GM20431 (cell line): ENCODE measurements at regions not wholly inside any gene's neighbourhood (a gene's known extent, or its start where the extent isn't known, plus 50 kb on each side); places are given as distances from the start of the nearest gene placed in this dataset.
"Not testable (repeated sequence)": the region's sequence is repeated elsewhere in the genome, so short reads cannot be mapped to it uniquely, and the experiment has no call there.

Experiments used
- in situ Hi-C: fragments of 300-500 bp; cut with MseI, MboI; formaldehyde crosslinking; loops from one replicate; pipeline ENCODE4 v1.15.0; 2020; ENCODE audit warnings: low sequenced_read_pairs; ENCODE audit not compliant: unreplicated experiment

GRCh38 chr3:88985491-88985890 is 121.9 kb upstream of the EPHA3 start:
- in situ Hi-C loops, result no loop called here

GRCh38 chr3:88986834-88987233 is 120.6 kb upstream of the EPHA3 start:
- in situ Hi-C loops, result no loop called here

DNA sequence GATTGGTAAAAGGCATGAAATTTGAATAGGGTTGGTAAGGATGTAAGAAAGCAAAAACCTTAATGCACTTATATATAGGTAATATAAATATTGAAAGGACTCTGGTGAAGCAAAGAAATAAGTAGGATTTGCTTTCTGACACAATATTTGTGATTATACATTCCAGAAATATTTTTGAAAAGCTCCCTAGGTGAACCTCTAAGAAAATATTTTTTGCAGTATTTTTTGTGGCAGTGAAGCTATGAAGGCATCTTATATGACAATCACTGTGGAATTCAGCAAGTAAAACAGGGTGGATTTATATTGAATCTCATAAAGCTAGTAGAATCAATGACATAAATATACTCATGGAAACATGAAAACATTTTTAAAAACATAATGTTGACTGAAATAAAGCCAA is 119.6 kb upstream of the EPHA3 start:
- in situ Hi-C loops, result no loop called here

- in situ Hi-C loops, result no loop called here
Observed at GRCh38 chr3:88988906-88989305, 118.5 kb upstream of the EPHA3 start.

GRCh38 chr3:88991496-88991895 is 115.9 kb upstream of the EPHA3 start:
- in situ Hi-C loops, result no loop called here

DNA sequence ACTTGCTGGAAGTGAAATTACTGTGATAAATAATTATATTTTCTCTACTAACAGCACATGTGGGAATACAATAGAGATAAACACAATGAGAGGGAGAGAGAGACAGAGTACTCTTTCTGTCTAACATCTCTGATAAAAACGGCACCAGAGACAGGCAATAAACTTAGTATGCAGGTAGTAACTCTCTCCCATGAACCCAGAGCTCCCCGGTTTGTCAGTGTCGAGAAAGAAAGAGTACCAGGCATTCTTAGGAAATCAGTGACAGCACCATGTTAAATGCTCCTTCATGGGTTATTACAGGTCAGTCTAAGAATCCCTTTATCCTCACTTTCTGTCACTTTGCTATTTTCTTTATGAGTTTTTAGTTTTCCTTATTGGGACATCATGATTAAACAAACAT is 110.7 kb upstream of the EPHA3 start:
- in situ Hi-C loops, result no loop called here

GRCh38 chr3:88997260-88997659 is 110.2 kb upstream of the EPHA3 start:
- in situ Hi-C loops, result no loop called here

DNA sequence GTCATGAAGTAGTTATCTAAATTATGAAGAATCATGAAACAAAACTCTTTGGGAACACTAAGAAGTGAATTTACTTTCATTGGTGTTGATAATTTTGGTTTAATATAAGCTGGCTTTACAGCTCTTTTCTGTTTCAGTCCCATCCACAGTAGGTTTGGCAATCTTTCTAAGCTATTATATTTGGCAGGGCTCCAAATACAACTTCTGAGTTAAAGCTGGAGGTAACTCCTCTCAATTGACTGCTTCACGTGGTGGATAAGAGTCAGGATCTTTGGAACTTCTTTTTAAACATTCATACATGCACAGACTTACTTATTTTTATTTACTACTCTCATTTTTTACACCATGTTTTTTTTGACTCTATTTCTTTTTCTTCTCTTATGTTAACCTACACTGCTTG is 106.5 kb upstream of the EPHA3 start:
- in situ Hi-C loops, result no loop called here

DNA sequence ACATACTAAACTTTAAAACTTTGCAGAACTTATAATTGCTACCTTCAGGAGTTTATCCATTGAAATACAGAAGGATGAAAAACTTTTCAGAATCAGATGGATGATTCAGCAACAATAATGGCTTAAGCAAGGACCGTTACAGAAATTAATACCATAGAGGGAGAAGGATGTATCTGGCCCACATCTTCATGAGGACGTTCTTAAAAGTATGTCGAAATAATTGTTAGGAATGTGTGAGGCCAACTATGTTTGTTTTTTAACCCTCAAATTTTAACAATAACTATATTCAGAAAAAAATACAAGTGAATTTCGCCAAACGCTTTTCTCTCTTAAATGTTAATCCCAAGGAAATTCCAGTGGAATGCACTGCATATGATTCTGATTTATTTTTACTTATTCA is 105.2 kb upstream of the EPHA3 start:
- in situ Hi-C loops, result no loop called here

DNA sequence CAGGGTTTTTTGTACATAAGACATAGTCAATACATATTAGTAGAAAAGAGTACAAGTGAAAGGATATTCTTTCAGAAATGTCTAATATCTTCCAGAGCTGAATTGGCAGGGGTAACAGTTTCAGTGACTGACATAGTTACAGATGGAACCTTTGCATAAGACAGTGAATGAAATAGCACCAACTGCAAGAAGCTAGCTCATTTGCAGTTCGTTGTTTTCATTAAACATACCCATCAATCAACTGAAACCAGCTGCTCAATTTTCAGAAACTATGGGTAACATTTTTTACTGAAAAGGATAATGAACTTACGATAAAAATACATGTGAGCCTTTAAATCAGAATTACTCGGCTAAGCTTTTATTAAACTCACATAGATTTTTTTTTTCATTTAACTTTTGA is 93.9 kb upstream of the EPHA3 start:
- in situ Hi-C loops, result no loop called here

GRCh38 chr3:89017531-89017930 is 89.9 kb upstream of the EPHA3 start:
- in situ Hi-C loops, result no loop called here

DNA sequence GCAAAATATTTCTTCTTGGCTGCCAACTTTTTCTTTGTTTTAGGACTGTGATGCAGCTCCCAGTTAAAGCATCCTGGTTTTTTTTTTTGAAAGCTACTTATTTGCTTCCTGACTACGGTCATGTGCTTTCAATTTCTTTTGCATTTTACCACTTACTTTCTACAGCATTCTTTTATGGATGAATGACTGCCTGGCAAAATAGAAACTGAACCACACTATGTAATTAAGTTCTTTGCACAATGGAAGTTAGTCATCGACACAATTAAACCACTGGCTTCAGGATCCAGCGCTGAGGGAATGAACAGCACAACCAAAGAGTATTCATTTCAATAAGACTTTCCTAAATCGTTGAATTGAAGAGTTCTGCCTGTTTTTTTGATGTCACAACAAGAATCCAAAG is 82.2 kb upstream of the EPHA3 start:
- in situ Hi-C loops, result no loop called here

DNA sequence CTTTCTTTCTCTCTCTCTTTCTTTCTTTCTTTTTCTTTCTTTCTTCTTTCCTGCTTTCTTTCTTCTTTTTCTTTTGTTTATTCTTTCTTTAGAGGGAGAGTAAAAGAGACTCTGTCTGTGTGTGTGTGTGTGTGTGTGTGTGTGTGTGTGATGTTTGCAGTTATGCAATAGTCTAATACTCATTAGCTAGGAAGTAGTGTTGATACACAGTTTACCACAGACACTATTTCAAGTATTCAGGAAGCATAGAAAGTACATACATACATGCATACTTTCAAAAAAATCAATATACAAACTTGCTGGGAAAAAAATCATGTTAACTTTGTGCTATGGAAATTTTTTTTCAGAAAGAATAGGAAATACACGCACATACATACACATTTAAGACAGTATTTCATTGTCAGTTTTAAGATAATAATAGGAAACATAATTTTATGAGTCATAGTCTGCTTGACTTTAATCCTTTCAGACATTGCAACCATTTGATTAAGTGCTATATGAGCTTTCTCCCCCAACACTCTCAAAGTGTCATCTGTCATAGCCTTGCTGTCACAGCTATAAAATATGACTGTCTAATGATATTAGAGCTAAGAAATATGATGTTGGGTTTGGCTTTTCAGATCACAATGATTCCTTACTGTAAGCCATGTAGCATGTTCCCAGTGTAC is 74.9 kb upstream of the EPHA3 start:
- in situ Hi-C loops, result no loop called here

DNA sequence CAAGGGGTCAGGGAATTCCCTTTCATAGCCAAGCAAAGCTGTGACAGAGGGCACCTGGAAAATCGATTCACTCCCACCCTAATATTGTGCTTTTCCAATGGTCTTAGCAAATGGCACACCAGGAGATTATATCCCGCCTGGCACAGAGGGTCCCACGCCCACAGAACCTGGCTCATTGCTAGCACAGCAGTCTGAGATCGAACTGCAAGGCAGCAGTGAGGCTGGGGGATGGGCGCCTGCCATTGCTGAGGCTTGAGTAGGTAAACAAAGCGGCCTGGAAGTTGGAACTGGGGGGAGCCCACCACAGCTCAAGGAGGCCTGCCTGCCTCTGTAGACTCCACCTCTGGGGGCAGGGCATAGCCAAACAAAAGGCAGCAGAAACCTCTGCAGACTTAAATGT is 72.7 kb upstream of the EPHA3 start:
- in situ Hi-C loops, result not testable (repeated sequence)

DNA sequence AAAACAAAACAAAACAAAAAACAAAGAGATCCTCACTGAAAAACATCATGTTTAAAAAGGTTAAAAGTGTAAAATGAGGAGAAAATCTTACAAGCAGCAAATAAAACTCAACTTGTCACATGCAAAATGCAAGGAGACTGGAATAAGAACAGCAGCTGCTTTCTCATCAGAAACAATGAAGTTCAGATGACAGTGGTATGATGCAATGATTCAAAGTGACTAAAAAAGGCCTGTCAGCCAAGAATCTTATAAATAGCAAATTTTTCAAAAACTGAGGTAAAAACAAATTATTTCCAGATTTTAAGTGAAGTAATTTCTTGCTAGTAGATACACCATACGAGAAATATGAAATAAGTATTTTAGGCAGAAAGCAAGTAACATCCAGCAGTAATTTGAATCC is 68.6 kb upstream of the EPHA3 start:
- in situ Hi-C loops, result no loop called here

DNA sequence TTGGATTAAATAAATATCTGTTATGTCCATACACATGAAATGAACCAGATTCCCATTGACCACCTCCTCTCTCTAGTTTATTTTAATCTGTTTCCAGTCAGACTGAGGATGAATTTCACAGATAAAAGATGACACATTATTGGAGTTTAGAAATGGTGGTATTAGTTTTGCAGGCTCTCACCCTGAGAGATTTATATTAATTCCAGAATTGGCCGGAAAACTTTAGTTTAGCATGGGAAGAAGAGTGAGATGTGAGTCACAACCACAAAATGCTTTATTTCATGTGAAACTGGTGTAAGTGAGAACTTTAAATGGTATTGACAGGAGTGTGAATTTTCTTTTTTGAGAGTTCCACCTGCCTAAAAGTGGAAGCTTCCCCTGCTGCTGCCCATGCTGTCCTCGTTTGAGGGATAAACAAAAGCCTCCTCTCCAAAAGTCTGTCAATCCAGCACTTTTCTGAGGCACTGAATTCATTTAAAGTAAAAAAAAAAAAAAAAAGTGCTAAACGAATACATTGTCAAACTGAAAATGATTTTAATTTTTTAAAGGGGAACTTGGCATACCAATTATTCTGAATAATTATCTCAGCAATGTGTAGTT is 65.1 kb upstream of the EPHA3 start:
- in situ Hi-C loops, result no loop called here

- in situ Hi-C loops, result no loop called here
Observed at GRCh38 chr3:89043406-89043932, 64.0 kb upstream of the EPHA3 start.

- in situ Hi-C loops, result no loop called here
Observed at GRCh38 chr3:89046661-89047060, 60.8 kb upstream of the EPHA3 start.

GRCh38 chr3:89049119-89049518 is 58.3 kb upstream of the EPHA3 start:
- in situ Hi-C loops, result no loop called here

DNA sequence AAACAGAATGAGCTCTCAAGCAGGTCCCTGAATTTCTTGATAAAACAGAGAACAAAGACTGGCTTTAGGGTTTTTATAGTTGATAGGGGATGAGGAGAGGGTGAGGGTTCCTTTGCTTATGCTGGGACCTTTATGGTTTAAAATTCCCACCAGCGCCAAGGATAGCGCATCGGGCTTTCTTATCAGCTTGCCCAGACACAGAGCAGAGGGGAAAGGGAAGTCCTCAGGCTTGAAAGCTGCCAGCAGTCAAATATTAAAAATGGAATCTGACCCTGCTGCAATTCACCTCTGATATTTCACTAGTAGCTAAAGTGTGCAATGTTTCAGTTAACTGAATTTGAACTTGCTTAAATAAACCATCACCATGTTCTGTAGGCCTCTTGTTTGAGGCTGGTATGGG is 55.0 kb upstream of the EPHA3 start:
- in situ Hi-C loops, result no loop called here

- in situ Hi-C loops, result no loop called here
Observed at GRCh38 chr3:89057398-89057797, 50.0 kb upstream of the EPHA3 start.
